ENCODE measurements at regions not wholly inside any gene's neighbourhood (a gene's known extent, or its start where the extent isn't known, plus 50 kb on each side); places are given as distances from the start of the nearest gene placed in this dataset.

DNA sequence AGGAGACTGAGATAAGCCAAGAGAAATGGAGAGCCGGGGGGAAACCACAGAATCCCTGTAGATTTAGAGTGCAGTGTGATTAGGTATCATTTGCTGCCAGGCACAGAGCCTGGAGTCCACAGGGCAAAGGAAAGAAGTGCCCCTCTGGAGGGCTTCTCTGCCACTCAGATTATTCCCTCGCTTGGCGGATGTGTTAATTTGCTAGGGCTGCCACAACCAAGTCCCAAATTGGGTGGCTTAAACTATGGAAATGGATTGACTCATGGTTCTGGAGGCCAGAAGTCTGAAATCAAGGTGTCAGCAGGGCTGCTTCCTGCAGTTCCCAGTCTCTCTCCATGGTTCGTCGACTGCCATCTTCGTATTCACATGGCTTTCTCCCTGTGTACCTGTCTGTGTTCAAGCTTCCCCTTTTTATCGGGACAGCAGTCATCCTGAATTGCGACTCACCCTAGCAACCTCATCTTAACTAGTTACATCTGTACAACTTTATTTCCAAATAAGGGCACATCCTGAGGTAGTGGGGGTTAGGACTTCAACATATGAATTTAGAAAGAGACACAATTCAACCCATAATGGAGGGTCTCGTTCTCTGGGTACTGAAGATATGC, 122.2 kb downstream of the ANKRD60 start:
- no peak for DNase-seq
- Histone ChIP-seq H3K9ac (ENCODE audit: extremely low read depth, low read length, poor library complexity, severe bottlenecking) (no peak overlapping the region), H3K4me1 (ENCODE audit: control insufficient read depth, insufficient read depth, low read length) (no peaks in the 10 kb centered on the region), H3K36me3 (ENCODE audit: control insufficient read depth, insufficient read depth, low read length) (no peaks in the 10 kb centered on the region), H3K27ac (ENCODE audit: low read depth, low read length) (no peak overlapping the region), H3K4me3 (ENCODE audit: low read length) (no peak overlapping the region), H3K27me3 (ENCODE audit: control insufficient read depth, insufficient read depth, low read length, poor library complexity, severe bottlenecking) (no peaks in the 10 kb centered on the region), H3K9me3 (ENCODE audit: control insufficient read depth, low read length) (peaks cover 6% of the 10 kb centered on the region)
- Mint-ChIP-seq H3K27me3 (ENCODE audit: insufficient read depth) (peaks cover 12% of the 10 kb centered on the region), H3K27ac (no peak overlapping the region), H3K36me3 (ENCODE audit: low read depth) (no peaks in the 10 kb centered on the region), H3K4me1 (no peaks in the 10 kb centered on the region), H3K9me3 (peaks cover 8% of the 10 kb centered on the region), H3K4me3 (no peak overlapping the region)
- WGBS, 2 experiments (ENCODE audit: insufficient coverage in 1 of 2, insufficient read length in 1 of 2), result 92 to 93% methylated on average over 6 to 9 of the region's 9 CpGs
- no peak for TF ChIP-seq CTCF (conservative IDR thresholded peaks at IDR 0.05)

DNA sequence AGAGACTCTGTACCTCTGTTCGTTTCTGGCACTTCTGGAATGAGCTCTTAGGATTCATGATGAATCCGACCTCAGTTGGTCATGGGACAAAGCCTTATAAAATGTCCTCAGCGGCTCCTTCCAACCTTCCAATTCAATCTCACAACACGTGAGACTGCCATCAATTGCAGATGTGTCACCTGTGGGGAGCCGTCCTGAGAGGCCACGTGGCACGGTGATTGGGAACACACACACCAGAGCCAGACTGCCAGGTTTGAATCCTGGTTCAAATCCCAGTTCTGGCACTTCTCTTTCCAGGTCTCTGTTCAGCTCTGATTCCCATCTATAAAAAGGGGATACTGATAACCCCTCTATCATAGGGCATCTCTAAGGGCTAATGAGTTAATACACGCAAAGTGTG, 124.5 kb downstream of the ANKRD60 start:
- WGBS, 2 experiments (ENCODE audit: insufficient coverage in 1 of 2, insufficient read length in 1 of 2), result 89 to 91% methylated on average over 5 to 8 of the region's 8 CpGs
- Histone ChIP-seq H3K27ac (ENCODE audit: low read depth, low read length) (no peak overlapping the region), H3K4me3 (ENCODE audit: low read length) (no peak overlapping the region), H3K4me1 (ENCODE audit: control insufficient read depth, insufficient read depth, low read length) (no peaks in the 10 kb centered on the region), H3K36me3 (ENCODE audit: control insufficient read depth, insufficient read depth, low read length) (no peaks in the 10 kb centered on the region), H3K9ac (ENCODE audit: extremely low read depth, low read length, poor library complexity, severe bottlenecking) (no peak overlapping the region), H3K27me3 (ENCODE audit: control insufficient read depth, insufficient read depth, low read length, poor library complexity, severe bottlenecking) (no peaks in the 10 kb centered on the region), H3K9me3 (ENCODE audit: control insufficient read depth, low read length) (peaks cover 6% of the 10 kb centered on the region)
- Mint-ChIP-seq H3K27me3 (ENCODE audit: insufficient read depth) (peaks cover 11% of the 10 kb centered on the region), H3K4me1 (no peaks in the 10 kb centered on the region), H3K9me3 (peaks cover 8% of the 10 kb centered on the region), H3K4me3 (no peak overlapping the region), H3K36me3 (ENCODE audit: low read depth) (no peaks in the 10 kb centered on the region), H3K27ac (no peak overlapping the region)
- TF ChIP-seq CTCF (conservative IDR thresholded peaks at IDR 0.05), result no peak
- DNase-seq, result no peak

DNA sequence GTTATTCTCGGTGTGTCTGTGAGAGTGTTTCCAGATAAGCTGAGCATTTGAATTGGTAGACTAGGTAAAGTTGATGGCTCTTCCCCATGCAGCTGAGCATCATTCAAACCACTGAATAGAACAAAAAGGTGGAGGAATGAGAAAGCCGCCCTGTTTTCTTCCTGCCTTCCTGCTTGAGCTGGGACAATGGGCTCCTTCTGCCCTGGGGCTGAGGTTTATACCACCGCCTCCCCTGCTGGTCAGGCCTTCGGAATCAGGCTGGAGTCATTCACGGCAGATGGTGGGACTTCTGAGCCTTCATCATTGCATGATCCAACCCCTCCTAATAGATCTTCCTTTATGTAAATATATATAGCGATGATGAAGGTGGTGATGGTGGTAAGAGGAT, 124.9 kb downstream of the ANKRD60 start:
- TF ChIP-seq CTCF (conservative IDR thresholded peaks at IDR 0.05), result no peak
- Histone ChIP-seq H3K9me3 (ENCODE audit: control insufficient read depth, low read length) (peaks cover 6% of the 10 kb centered on the region), H3K9ac (ENCODE audit: extremely low read depth, low read length, poor library complexity, severe bottlenecking) (no peak overlapping the region), H3K4me3 (ENCODE audit: low read length) (no peak overlapping the region), H3K36me3 (ENCODE audit: control insufficient read depth, insufficient read depth, low read length) (no peaks in the 10 kb centered on the region), H3K4me1 (ENCODE audit: control insufficient read depth, insufficient read depth, low read length) (no peaks in the 10 kb centered on the region), H3K27me3 (ENCODE audit: control insufficient read depth, insufficient read depth, low read length, poor library complexity, severe bottlenecking) (no peaks in the 10 kb centered on the region), H3K27ac (ENCODE audit: low read depth, low read length) (no peak overlapping the region)
- no peaks in the 10 kb centered on the region for H3K36me3 Mint-ChIP-seq (ENCODE audit: low read depth)
- no peaks in the 10 kb centered on the region for H3K4me1 Mint-ChIP-seq
- H3K9me3 Mint-ChIP-seq, result peaks cover 8% of the 10 kb centered on the region
- no peak for DNase-seq
- no peak overlapping the region for H3K27ac Mint-ChIP-seq
- 80 to 92% methylated on average over 1 to 6 of the region's 6 CpGs for WGBS, 2 experiments (ENCODE audit: insufficient coverage in 1 of 2, insufficient read length in 1 of 2)
- H3K4me3 Mint-ChIP-seq, result no peak overlapping the region
- H3K27me3 Mint-ChIP-seq (ENCODE audit: insufficient read depth), result peaks cover 11% of the 10 kb centered on the region

Measured in endodermal cell (in vitro differentiated cells).